PC-3 (cell line): ENCODE measurements at regions not wholly inside any gene's neighbourhood (a gene's known extent, or its start where the extent isn't known, plus 50 kb on each side); places are given as distances from the start of the nearest gene placed in this dataset.

Experiments
- ATAC-seq: fragments of 200-7000 bp; cut with Tn5 transposase; 2 replicates; pipeline ENCODE4 v1.9.1; 2020; ENCODE audit warnings: mild to moderate bottlenecking, moderate library complexity
- BruUV-seq: library from RNA; stranded (reverse); fragments of 400-500 nt; replicated peaks from 2 replicates; lab custom pipeline; 2021; lab: Mats Ljungman, UMichigan
- CTCF ChIA-PET: fragments of 300-600 bp; sonication (Branson Sonifier 250); formaldehyde crosslinking; loops from one replicate; lab custom pipeline; 2022; ENCODE audit warnings: antibody characterized with exemption; lab: Charles Lee
- POLR2A ChIA-PET: fragments of 300-600 bp; sonication (Branson Sonifier 250); formaldehyde crosslinking; loops from one replicate; lab custom pipeline; 2022; ENCODE audit warnings: antibody characterized with exemption; ENCODE audit not compliant: unreplicated experiment; lab: Charles Lee
- DNase-seq: peaks from one replicate; pipeline ENCODE4 v3.0.0-alpha.2; 2015
- H2AFZ ChIP-seq: fragments of 300-600 bp; sonication (generic); 2 replicates; pipeline ENCODE4 v1.6.0; 2016; ENCODE audit warnings: antibody characterized with exemption, low read length
- H3F3A ChIP-seq: fragments of 300-600 bp; sonication (generic); one replicate; pipeline ENCODE4 v1.6.0; 2017; ENCODE audit warnings: antibody characterized with exemption, low read length, control low read depth, mild to moderate bottlenecking; ENCODE audit not compliant: unreplicated experiment
- H3K27ac ChIP-seq: fragments of 300-600 bp; sonication (generic); 2 replicates; pipeline ENCODE4 v1.5.1; 2016; ENCODE audit warnings: mild to moderate bottlenecking, low read length
- H3K27me3 ChIP-seq: fragments of 300-600 bp; sonication (generic); 2 replicates; pipeline ENCODE4 v1.6.1; 2016; ENCODE audit warnings: low read length, mixed read lengths
- H3K36me3 ChIP-seq: fragments of 300-600 bp; sonication (generic); 2 replicates; pipeline ENCODE4 v1.6.1; 2016; ENCODE audit warnings: low read depth, mixed run types, low read length, mixed read lengths
- H3K4me1 ChIP-seq: fragments of 300-600 bp; sonication (generic); 2 replicates; pipeline ENCODE4 v1.5.1; 2016; ENCODE audit warnings: low read length; ENCODE audit not compliant: insufficient read depth
- H3K4me2 ChIP-seq: fragments of 300-600 bp; sonication (generic); 2 replicates; pipeline ENCODE4 v1.6.0; 2016; ENCODE audit warnings: low read length
- H3K4me3 ChIP-seq: fragments of 300-600 bp; sonication (generic); 2 replicates; pipeline ENCODE4 v1.5.1; 2016; ENCODE audit warnings: mild to moderate bottlenecking, low read length, mixed read lengths
- H3K79me2 ChIP-seq: fragments of 300-600 bp; sonication (generic); 2 replicates; pipeline ENCODE4 v1.6.1; 2017; ENCODE audit warnings: low read length, mixed read lengths
- H3K9ac ChIP-seq: fragments of 300-600 bp; sonication (generic); 2 replicates; pipeline ENCODE4 v1.6.0; 2016; ENCODE audit warnings: mild to moderate bottlenecking, low read length
- H3K9me2 ChIP-seq: fragments of 300-600 bp; sonication (generic); replicated peaks from 2 replicates; pipeline ENCODE4 v1.6.1; 2016; ENCODE audit warnings: mixed run types, low read length, mixed read lengths
- H3K9me3 ChIP-seq: fragments of 300-600 bp; sonication (generic); 2 replicates; pipeline ENCODE4 v1.6.1; 2016; ENCODE audit warnings: low read length, mixed read lengths
- H4K20me1 ChIP-seq: fragments of 300-600 bp; sonication (generic); 2 replicates; pipeline ENCODE4 v1.6.1; 2016; ENCODE audit warnings: low read length, mixed read lengths
- EZH2 ChIP-seq: fragments of 300-600 bp; sonication (generic); IDR thresholded peaks from one replicate; pipeline ENCODE4 v1.6.1; 2017; ENCODE audit warnings: antibody characterized with exemption, mild to moderate bottlenecking, low read length; ENCODE audit not compliant: unreplicated experiment
- EZH2phosphoT487 ChIP-seq: fragments of 300-600 bp; sonication (generic); IDR thresholded peaks from 2 replicates; pipeline ENCODE4 v1.6.1; 2018; ENCODE audit warnings: mild to moderate bottlenecking, antibody characterized with exemption, low read length, borderline replicate concordance
- intact Hi-C: fragments of 100-400 bp; cut with micrococcal nuclease; formaldehyde crosslinking; loops from 2 replicates; pipeline ENCODE4 v1.9.0; 2023
- TF ChIP-seq, protein P1 (sequence below): fragments of 300-600 bp; sonication (generic); conservative IDR thresholded peaks from 2 replicates; pipeline ENCODE4 v1.5.1; 2017; ENCODE audit warnings: antibody characterized with exemption, low read depth, mild to moderate bottlenecking, low read length

DNA sequence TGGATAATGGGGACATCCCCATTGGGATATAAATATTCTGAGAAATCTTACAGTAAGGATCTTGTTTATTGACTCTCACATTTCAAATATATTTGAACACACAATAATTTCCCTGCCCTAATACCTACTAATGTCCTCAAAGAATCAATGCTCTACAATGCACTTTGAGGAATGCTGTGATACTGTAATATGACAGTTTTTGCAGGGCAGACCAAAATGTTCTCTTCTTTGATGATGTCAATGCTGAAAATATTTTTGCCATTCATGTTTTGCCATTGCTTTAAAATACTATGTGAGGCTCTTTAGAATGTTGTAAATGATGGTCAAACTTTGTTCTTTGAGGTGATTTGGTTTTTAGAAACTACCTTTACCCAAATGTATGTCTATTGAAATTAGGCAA is 594.1 kb downstream of the INHBA start:
- H3K27ac ChIP-seq, result peak overlapping the region; percentile 100
- no peaks in the 10 kb centered on the region for H3K9me2 ChIP-seq
- H3K79me2 ChIP-seq, result no peaks in the 10 kb centered on the region
- H3K4me2 ChIP-seq, result peak overlapping the region; percentile 79
- ChIA-PET POLR2A (no interaction called here), CTCF (no interaction called here)
- intact Hi-C loops, result loop anchor here (1.0 to 5.0 kb wide), 5 partner anchors 80 to 588 kb away; no protein-coding TSS in a partner anchor
- TF ChIP-seq, protein P1, sequence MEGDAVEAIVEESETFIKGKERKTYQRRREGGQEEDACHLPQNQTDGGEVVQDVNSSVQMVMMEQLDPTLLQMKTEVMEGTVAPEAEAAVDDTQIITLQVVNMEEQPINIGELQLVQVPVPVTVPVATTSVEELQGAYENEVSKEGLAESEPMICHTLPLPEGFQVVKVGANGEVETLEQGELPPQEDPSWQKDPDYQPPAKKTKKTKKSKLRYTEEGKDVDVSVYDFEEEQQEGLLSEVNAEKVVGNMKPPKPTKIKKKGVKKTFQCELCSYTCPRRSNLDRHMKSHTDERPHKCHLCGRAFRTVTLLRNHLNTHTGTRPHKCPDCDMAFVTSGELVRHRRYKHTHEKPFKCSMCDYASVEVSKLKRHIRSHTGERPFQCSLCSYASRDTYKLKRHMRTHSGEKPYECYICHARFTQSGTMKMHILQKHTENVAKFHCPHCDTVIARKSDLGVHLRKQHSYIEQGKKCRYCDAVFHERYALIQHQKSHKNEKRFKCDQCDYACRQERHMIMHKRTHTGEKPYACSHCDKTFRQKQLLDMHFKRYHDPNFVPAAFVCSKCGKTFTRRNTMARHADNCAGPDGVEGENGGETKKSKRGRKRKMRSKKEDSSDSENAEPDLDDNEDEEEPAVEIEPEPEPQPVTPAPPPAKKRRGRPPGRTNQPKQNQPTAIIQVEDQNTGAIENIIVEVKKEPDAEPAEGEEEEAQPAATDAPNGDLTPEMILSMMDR, result no peak
- TF ChIP-seq EZH2 (no peak), EZH2phosphoT487 (no peak)
- H3K4me1 ChIP-seq, result peaks cover 46% of the 10 kb centered on the region
- no peaks in the 10 kb centered on the region for H3K36me3 ChIP-seq
- H3K27me3 ChIP-seq, result no peaks in the 10 kb centered on the region
- peak; percentile 43 for DNase-seq
- H3K9me3 ChIP-seq, result no peaks in the 10 kb centered on the region
- no peak overlapping the region for H2AFZ ChIP-seq
- BruUV-seq, result no TSS peak
- H4K20me1 ChIP-seq, result no peaks in the 10 kb centered on the region
- peaks cover 13% of the 10 kb centered on the region for H3F3A ChIP-seq
- H3K4me3 ChIP-seq, result no peak overlapping the region
- no peak for ATAC-seq
- H3K9ac ChIP-seq, result peak overlapping the region; percentile 91

DNA sequence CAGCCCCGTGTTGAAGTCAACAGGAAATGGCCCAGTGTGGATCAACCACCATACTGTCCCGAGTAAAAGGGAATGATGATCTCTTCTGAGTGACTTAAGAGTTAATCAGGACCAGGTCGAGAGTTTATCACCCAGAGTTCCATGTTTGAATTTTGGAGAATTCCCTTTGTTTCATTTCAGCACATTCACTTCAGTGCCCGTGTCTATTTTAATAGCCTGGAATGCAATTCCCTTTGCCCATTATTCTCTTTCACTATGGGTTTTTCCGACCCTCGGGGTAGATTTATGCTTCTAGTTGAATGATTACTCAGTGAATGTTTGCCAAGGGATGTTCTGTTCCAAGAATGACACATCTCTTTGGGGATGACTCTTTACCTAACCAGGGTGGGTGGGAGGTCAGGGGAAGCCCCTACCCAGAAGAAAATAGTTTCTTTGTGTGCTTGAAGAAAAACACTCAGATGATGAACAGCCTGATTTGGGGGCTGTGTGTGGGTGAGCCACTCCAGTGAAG is 594.9 kb downstream of the INHBA start:
- peak overlapping the region; percentile 79 for H3K4me2 ChIP-seq
- CTCF ChIA-PET, result no interaction called here
- H3K4me1 ChIP-seq, result peaks cover 51% of the 10 kb centered on the region
- H3K9me3 ChIP-seq, result no peaks in the 10 kb centered on the region
- peaks cover 13% of the 10 kb centered on the region for H3F3A ChIP-seq
- DNase-seq, result peak; percentile 96
- TF ChIP-seq, protein P1, result no peak
- TF ChIP-seq EZH2 (no peak), EZH2phosphoT487 (no peak)
- no peaks in the 10 kb centered on the region for H3K27me3 ChIP-seq
- TSS peak; percentile 77 for BruUV-seq
- ATAC-seq, result peak; percentile 62
- no peaks in the 10 kb centered on the region for H3K36me3 ChIP-seq
- no peaks in the 10 kb centered on the region for H3K9me2 ChIP-seq
- H3K9ac ChIP-seq, result peak overlapping the region; percentile 91
- POLR2A ChIA-PET, result interaction anchor here (0.7 kb wide), 2 partner anchors 81 to 765 kb away, joined by 3 to 5 read pairs; no protein-coding TSS in a partner anchor
- H3K27ac ChIP-seq, result peak overlapping the region; percentile 100
- no peaks in the 10 kb centered on the region for H4K20me1 ChIP-seq
- peak overlapping the region; percentile 48; the same call in 1 of the 2 replicates for H3K4me3 ChIP-seq
- H3K79me2 ChIP-seq, result no peaks in the 10 kb centered on the region
- intact Hi-C loops, result loop anchor here (1.0 to 5.0 kb wide), 10 partner anchors 40 to 595 kb away; partner anchors contain the start of gene INHBA
- H2AFZ ChIP-seq, result peak overlapping the region; percentile 63; the same call in 1 of the 2 replicates

DNA sequence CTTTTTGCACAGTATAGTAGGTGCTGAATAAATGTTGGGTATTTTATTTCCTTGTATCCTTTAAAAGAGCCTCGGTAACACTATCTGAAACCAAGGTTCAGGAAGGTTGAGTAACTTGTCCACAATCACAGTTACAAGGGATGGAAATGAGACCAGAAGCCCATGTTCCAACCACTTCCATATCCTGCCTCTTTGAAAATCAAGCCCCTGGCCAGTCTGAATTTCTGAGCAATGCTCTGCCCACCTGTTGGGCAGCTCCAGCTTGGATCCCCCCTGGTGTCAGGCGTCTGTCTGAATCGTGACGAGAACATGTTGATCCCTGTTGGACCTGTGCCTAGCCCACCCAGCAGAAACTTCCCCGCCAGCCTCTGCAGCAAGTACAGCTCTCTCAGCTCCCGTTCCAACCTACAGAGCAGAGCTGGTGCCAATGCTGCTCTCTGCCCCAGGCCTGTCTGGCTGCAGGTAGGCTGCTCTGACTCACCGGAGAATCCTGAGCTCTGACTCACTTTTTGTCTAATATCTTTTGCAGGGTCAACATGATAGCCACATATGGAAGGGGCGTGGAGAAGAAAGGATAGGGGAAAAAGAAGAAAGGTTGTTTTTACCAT is 595.5 kb downstream of the INHBA start:
- Histone ChIP-seq H2AFZ (peak overlapping the region; percentile 63; the same call in 1 of the 2 replicates), H3K9ac (peak overlapping the region; percentile 91), H3K36me3 (no peaks in the 10 kb centered on the region), H3K79me2 (no peaks in the 10 kb centered on the region), H3K27me3 (no peaks in the 10 kb centered on the region), H3K9me2 (no peaks in the 10 kb centered on the region), H3K4me1 (peaks cover 51% of the 10 kb centered on the region), H3K27ac (peak overlapping the region; percentile 100), H3F3A (peaks cover 13% of the 10 kb centered on the region), H3K9me3 (no peaks in the 10 kb centered on the region), H4K20me1 (no peaks in the 10 kb centered on the region), H3K4me3 (peak overlapping the region; percentile 48; the same call in 1 of the 2 replicates), H3K4me2 (peak overlapping the region; percentile 79)
- TF ChIP-seq, protein P1, result no peak
- TF ChIP-seq EZH2 (no peak), EZH2phosphoT487 (no peak)
- ChIA-PET POLR2A (interaction anchor here (0.5 to 0.7 kb wide), 4 partner anchors 49 to 764 kb away, joined by 3 to 5 read pairs (median 3); no protein-coding TSS in a partner anchor), CTCF (no interaction called here)
- intact Hi-C loops, result loop anchor here (1.0 to 5.0 kb wide), 6 partner anchors 41 to 595 kb away; partner anchors contain the start of gene INHBA
- TSS peak; percentile 88 for BruUV-seq
- ATAC-seq, result peak; percentile 92
- DNase-seq, result peak; percentile 98
